ENCODE measurements at regions not wholly inside any gene's neighbourhood (a gene's known extent, or its start where the extent isn't known, plus 50 kb on each side); places are given as distances from the start of the nearest gene placed in this dataset.

DNA sequence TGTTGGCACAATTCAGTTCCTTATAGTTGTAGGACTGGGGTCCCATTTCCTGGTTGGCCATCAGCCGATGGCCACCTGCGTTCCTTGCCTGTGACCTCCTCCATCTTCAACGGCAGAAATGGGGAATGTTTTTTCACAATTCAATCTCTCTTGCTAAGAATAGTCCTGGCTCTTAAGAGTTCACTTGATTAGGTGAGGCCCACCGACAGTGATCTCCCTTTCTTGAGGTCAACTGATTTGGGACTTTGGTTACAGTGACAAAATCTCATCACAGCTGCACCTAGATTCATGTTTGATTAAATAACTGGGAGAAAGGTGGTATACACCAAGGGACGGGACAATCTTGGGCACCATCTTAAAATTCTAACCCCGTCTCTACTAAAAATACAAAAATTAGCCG lies 139.1 kb upstream of the DTNBP1 start:
- ChIA-PET CTCF (no interaction called here), POLR2A (no interaction called here), SMC1A (ENCODE audit: uncharacterized antibody, unreplicated experiment) (interaction anchor here (1.1 to 1.8 kb wide), 2 partner anchors 21 to 37 kb away, joined by 3 to 5 read pairs; no protein-coding TSS in a partner anchor), RAD21 (ENCODE audit: unreplicated experiment) (no interaction called here)
- no peaks in the 10 kb centered on the region for H3K4me1 ChIP-seq (ENCODE audit: control insufficient read depth, insufficient read depth, low read length)
- no peak for FAIRE-seq
- DNase-seq (ENCODE audit: low read depth, low spot score), result no peak
- H2AFZ ChIP-seq (ENCODE audit: control insufficient read depth, low read depth, low read length), result no peak overlapping the region
- H3K9me3 ChIP-seq (replicated peaks; ENCODE audit: control insufficient read depth, insufficient read depth, low read length), result peaks cover 3% of the 10 kb centered on the region; the same call in 1 of the 3 replicates
- no peak overlapping the region for H3K4me2 ChIP-seq (ENCODE audit: control insufficient read depth, insufficient read depth)
- no peak overlapping the region for H3K9ac ChIP-seq (ENCODE audit: control insufficient read depth, insufficient read depth, low read length)
- TF ChIP-seq FOXM1 (IDR thresholded peaks at IDR 0.05; ENCODE audit: low read depth, low read length) (no peak), SUPT20H (IDR thresholded peaks at IDR 0.05; ENCODE audit: borderline replicate concordance, control insufficient read depth, low read depth, low read length) (no peak), SIN3A (IDR thresholded peaks at IDR 0.05; ENCODE audit: low read depth, low read length) (no peak), HDAC2 (IDR thresholded peaks at IDR 0.05) (no peak), STAT1 (conservative IDR thresholded peaks at IDR 0.05) (no peak), E2F8 (IDR thresholded peaks at IDR 0.05; ENCODE audit: low read depth, partially characterized antibody) (no peak), DPF2 (IDR thresholded peaks at IDR 0.05) (no peak), EED (IDR thresholded peaks at IDR 0.05; ENCODE audit: low read depth) (no peak), MTA2 (IDR thresholded peaks at IDR 0.05; ENCODE audit: low read depth) (no peak)
- TF ChIP-seq, protein P1, sequence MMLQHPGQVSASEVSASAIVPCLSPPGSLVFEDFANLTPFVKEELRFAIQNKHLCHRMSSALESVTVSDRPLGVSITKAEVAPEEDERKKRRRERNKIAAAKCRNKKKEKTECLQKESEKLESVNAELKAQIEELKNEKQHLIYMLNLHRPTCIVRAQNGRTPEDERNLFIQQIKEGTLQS (IDR thresholded peaks at IDR 0.05; ENCODE audit: borderline replicate concordance, extremely low read depth, low read depth, low read length), result no peak
- H4K20me1 ChIP-seq (ENCODE audit: control insufficient read depth, insufficient read depth), result no peaks in the 10 kb centered on the region
- no peaks in the 10 kb centered on the region for H3K36me3 ChIP-seq (ENCODE audit: control insufficient read depth in 2 of 2, insufficient read depth in 2 of 2, low read length in 1 of 2)
- no peak overlapping the region for H3K4me3 ChIP-seq
- no peaks in the 10 kb centered on the region for H3K27me3 ChIP-seq (replicated peaks in 1 of 2; ENCODE audit: control insufficient read depth in 2 of 2, insufficient read depth in 2 of 2, low read length in 1 of 2)
- H3K79me2 ChIP-seq (ENCODE audit: control insufficient read depth, insufficient read depth, low read length), result no peaks in the 10 kb centered on the region
- in situ Hi-C loops (cut with MboI) (no loop called here), intact Hi-C loops (cut with micrococcal nuclease; ENCODE audit: unreplicated experiment) (no loop called here)
- H3K27ac ChIP-seq (ENCODE audit: control insufficient read depth, insufficient read depth), result no peak overlapping the region
- WGBS (ENCODE audit: insufficient coverage, insufficient replicate concordance, low lambda C conversion rate, missing lambda C conversion rate), result 47% methylated on average over 7 of the region's 7 CpGs
- BruUV-seq (replicated peaks), result no TSS peak
- no peak for ATAC-seq

All from GM12878 (cell line).